Psoas muscle (tissue), 7 donors: ENCODE measurements at regions not wholly inside any gene's neighbourhood (a gene's known extent, or its start where the extent isn't known, plus 50 kb on each side); places are given as distances from the start of the nearest gene placed in this dataset.

ENCODE experiments used
- ATAC-seq, 4 donors: fragments of 200-7000 bp; cut with Tn5 transposase; one replicate each; pipeline ENCODE4 v1.9.1; 2020; ENCODE audit warnings: moderate library complexity in 3 of 4, mild to moderate bottlenecking in 2 of 4
- DNase-seq, 2 donors: peaks; one replicate each; pipeline ENCODE4 v3.0.0-alpha.2; 2020
- H3K27ac ChIP-seq: fragments of 200-600 bp; one replicate; pipeline ENCODE4 v1.8.0; 2022
- H3K27me3 ChIP-seq, 3 donors: fragments of 200-600 bp in 1 of 3; one replicate each; pipeline versions ENCODE4 v1.6.1 to v1.8.0; 2013 to 2022; ENCODE audit warnings: low read length in 2 of 3, mild to moderate bottlenecking in 2 of 3, moderate library complexity in 1 of 3; ENCODE audit not compliant: insufficient read depth in 3 of 3
- H3K36me3 ChIP-seq, 2 donors: fragments of 200-600 bp in 1 of 2; one replicate each; pipeline versions ENCODE4 v1.6.1 to v1.8.0; 2013 to 2022; ENCODE audit warnings: low read depth in 1 of 2, mild to moderate bottlenecking in 1 of 2, moderate library complexity in 1 of 2; ENCODE audit not compliant: insufficient read depth in 1 of 2
- H3K4me1 ChIP-seq: fragments of 200-600 bp; one replicate; pipeline ENCODE4 v1.8.0; 2022
- H3K4me3 ChIP-seq: fragments of 200-600 bp; one replicate; pipeline ENCODE4 v1.8.0; 2022; ENCODE audit warnings: mild to moderate bottlenecking
- H3K9me3 ChIP-seq: fragments of 200-600 bp; one replicate; pipeline ENCODE4 v1.8.0; 2022
- WGBS, 3 donors: extraction: QIAGEN DNeasy Blood & Tissue Kit; methylation state at CpG; one replicate each; pipeline versions ENCODE4 v1.1.6 to v1.1.7; 2013; 5-methylcytosine and 5-hydroxymethylcytosine counted together
- intact Hi-C, 2 donors: fragments of 100-400 bp; cut with DNase I; formaldehyde crosslinking; loops; one replicate each; pipeline versions ENCODE4 v1.11.0 to v1.14.2; 2022
- TF ChIP-seq, protein P1 (sequence below): fragments of 200-600 bp; IDR thresholded peaks from one replicate; pipeline ENCODE4 v1.8.0; 2022; ENCODE audit warnings: antibody characterized with exemption
- donor health status: healthy with polysubstance abuse.
- donor health status: DM: no; HTN: no; CAD: no; lungs with moderate emphysema.
- donor health status: Bipolar disorder and iron deficiency.
- donor health status: healthy.
- donor health status: DM: yes; HTN: yes; CAD: no.
- donor health status: DM: no; HTN: no; CAD: no.
- donor health status: DM: yes; HTN: yes; CAD: no.

DNA sequence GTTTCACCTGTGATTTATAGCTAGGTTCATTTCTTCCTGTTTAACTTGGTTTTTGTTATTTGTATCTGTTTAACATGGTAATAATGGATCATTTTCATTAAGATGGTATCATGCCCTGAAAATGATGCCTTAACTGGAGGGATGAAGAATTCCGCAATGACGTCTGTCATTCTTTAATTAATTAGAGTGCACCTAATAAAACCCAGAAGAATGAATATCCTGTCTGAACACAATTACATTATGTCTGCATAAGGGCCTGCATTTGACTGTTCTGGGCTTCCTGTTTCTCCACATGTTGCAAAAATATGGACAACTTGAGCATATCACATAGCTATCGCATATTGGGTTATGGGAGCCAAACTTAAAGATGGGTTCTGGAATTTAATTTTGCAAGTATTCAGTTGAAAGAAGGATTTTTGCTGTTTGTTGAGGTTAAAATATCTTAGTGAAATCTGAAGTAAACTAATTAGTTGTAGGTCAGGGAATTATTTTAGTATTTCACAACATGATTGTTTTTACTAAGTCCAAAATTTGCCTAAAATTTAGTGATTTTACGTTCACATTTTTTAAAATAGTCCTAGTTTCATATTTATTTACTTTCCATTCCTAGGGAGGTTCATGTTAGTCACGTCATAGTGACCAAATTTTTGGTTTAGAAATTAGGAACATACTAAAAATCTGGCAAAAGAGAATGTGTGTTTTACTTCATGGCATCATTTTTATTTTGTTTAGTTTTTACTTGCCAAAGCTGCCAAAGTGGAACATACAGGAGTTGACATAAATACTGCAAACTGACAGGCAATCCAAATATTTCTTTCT is 321.0 kb upstream of the TGFBR2 start:
- Histone ChIP-seq H3K36me3 (no peaks in the 10 kb centered on the region), H3K4me1 (peaks cover 36% of the 10 kb centered on the region), H3K4me3 (no peak overlapping the region), H3K27ac (peak overlapping the region; percentile 51), H3K27me3 (no peaks in the 10 kb centered on the region), H3K9me3 (no peaks in the 10 kb centered on the region)
- TF ChIP-seq, protein P1, sequence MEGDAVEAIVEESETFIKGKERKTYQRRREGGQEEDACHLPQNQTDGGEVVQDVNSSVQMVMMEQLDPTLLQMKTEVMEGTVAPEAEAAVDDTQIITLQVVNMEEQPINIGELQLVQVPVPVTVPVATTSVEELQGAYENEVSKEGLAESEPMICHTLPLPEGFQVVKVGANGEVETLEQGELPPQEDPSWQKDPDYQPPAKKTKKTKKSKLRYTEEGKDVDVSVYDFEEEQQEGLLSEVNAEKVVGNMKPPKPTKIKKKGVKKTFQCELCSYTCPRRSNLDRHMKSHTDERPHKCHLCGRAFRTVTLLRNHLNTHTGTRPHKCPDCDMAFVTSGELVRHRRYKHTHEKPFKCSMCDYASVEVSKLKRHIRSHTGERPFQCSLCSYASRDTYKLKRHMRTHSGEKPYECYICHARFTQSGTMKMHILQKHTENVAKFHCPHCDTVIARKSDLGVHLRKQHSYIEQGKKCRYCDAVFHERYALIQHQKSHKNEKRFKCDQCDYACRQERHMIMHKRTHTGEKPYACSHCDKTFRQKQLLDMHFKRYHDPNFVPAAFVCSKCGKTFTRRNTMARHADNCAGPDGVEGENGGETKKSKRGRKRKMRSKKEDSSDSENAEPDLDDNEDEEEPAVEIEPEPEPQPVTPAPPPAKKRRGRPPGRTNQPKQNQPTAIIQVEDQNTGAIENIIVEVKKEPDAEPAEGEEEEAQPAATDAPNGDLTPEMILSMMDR: no peak
- WGBS, 3 donors: 60 to 74% (median 68%) methylated on average over 5 of the region's 5 CpGs
- intact Hi-C loops: no loop called here
- DNase-seq (no peak), ATAC-seq (peak in 1 of 4 donors; percentile 8)

- H3K9me3 ChIP-seq: no peaks in the 10 kb centered on the region
- TF ChIP-seq, protein P1: no peak
- H3K27me3 ChIP-seq: no peaks in the 10 kb centered on the region
- intact Hi-C loops: no loop called here
- 0 to 5% (median 3%) methylated on average over 1 of the region's 1 CpG for WGBS, 3 donors
- peaks cover 36% of the 10 kb centered on the region for H3K4me1 ChIP-seq
- no peaks in the 10 kb centered on the region for H3K36me3 ChIP-seq
- peak overlapping the region; percentile 51 for H3K27ac ChIP-seq
- peak; percentile 81 to 92 (median 86) for ATAC-seq
- peak; percentile 70 to 79 for DNase-seq
- no peak overlapping the region for H3K4me3 ChIP-seq
Measured at GRCh38 chr3:30286007-30286669, 320.3 kb upstream of the TGFBR2 start.

DNA sequence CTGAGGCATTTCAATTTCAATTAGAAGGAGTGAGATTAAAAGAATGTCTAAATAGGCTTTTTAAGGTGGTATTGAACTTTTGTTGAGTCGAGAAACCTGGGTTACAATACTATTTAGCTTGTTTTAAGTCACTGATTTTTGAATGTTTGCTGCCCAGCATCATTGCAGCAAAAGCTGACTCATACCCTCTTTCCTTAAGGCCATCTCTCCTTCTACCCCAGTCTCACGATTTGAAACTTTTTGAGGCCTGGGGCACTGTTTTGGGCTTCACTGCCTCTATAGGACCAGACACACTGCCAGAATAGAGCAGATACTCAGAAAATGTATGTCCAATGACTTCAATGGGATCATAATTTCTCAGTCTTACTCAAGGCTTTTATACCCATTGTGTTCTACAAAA is 319.6 kb upstream of the TGFBR2 start:
- H3K27me3 ChIP-seq: no peaks in the 10 kb centered on the region
- no peak for DNase-seq
- H3K4me3 ChIP-seq: no peak overlapping the region
- no peaks in the 10 kb centered on the region for H3K36me3 ChIP-seq
- TF ChIP-seq, protein P1: no peak
- WGBS, 3 donors: 86 to 98% (median 93%) methylated on average over 2 of the region's 2 CpGs
- no peaks in the 10 kb centered on the region for H3K9me3 ChIP-seq
- H3K4me1 ChIP-seq: peaks cover 36% of the 10 kb centered on the region
- no peak overlapping the region for H3K27ac ChIP-seq
- intact Hi-C loops: no loop called here
- ATAC-seq: no peak

GRCh38 chr3:30288830-30289229 is 317.6 kb upstream of the TGFBR2 start:
- Histone ChIP-seq H3K27ac (no peak overlapping the region), H3K4me1 (peaks cover 24% of the 10 kb centered on the region), H3K9me3 (no peaks in the 10 kb centered on the region), H3K27me3 (no peaks in the 10 kb centered on the region), H3K36me3 (no peaks in the 10 kb centered on the region), H3K4me3 (no peak overlapping the region)
- DNase-seq (no peak), ATAC-seq (no peak)
- intact Hi-C loops: no loop called here
- TF ChIP-seq, protein P1: no peak
